ENCODE measurements at regions not wholly inside any gene's neighbourhood (a gene's known extent, or its start where the extent isn't known, plus 50 kb on each side); places are given as distances from the start of the nearest gene placed in this dataset.

DNA sequence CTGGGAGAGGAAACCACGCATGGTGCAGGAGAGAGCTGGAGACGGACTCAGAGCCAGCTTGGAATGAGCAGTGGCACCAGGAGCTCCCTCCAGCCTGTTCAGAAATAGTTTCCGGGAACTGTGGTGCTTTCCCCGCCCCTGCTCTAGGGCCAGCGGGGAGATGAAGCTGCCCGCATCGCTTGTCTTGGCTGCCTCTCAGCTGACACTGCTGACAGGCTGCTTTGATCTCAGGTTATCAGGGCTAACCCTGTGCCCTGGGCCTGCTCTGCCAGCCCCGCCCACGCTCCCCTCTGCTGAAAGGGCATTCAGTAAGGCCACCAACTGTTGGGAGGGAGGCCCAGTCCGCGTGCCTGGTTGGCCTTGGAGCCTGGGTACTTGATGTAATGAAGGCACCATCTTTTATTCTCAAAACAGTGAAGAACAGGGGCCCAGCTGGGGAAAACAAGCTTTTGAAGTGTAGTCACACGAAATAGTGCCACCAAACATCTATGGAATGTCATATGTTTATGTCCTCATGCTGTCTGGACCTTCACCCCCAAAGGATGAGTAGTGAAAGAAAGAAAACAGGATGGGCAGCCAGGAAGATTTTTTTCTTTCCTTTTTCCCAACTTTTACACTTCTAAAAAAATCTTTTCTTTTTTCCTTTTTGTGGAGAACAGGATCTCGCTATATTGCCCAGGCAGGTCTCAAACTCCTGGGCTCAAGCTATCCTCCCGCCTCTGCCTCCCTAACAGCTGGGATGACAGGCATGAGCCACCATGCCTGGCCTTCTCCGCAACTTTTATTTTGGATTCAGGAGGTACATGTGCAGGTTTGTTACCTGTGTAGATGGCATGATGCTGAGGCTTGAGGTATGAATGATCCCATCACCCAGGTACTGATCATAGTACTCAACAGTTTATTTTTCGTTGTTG is 115.9 kb upstream of the TBX3 start:
- intact Hi-C loops (cut with micrococcal nuclease), result no loop called here
- Mint-ChIP-seq H3K4me1 (no peaks in the 10 kb centered on the region), H3K27me3 (no peaks in the 10 kb centered on the region), H3K36me3 (ENCODE audit: low read depth) (no peaks in the 10 kb centered on the region), H3K9me3 (no peaks in the 10 kb centered on the region), H3K4me3 (no peak overlapping the region), H3K27ac (no peak overlapping the region)
- no peak for DNase-seq

DNA sequence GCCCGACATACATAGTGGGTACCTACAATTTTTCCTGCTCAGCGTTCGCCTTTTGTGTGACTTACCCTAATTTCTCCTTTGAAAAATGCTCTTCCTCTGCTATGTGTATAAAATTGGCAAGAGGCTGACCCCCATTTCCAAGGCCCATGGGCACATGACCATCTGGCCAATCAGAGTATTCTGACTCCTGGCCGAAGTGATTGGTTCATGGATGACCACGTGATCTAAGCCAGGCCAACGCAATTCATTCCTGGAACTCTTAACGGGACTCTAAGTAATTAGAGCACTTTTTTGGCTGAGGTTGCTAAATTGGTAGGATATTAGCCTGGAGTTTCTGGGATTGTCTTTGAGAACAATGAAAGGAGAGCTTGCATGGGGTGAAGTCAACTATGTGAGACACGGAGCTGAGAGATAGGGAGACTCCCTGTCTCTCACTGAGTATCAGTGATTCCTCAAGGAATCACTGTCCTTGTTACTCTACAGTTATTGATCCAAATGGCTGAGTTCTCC is 110.1 kb upstream of the TBX3 start:
- intact Hi-C loops (cut with micrococcal nuclease), result no loop called here
- H3K9me3 Mint-ChIP-seq, result no peaks in the 10 kb centered on the region
- H3K27me3 Mint-ChIP-seq, result no peaks in the 10 kb centered on the region
- no peaks in the 10 kb centered on the region for H3K4me1 Mint-ChIP-seq
- H3K4me3 Mint-ChIP-seq, result no peak overlapping the region
- H3K36me3 Mint-ChIP-seq (ENCODE audit: low read depth), result no peaks in the 10 kb centered on the region
- H3K27ac Mint-ChIP-seq, result no peak overlapping the region
- DNase-seq, result no peak

DNA sequence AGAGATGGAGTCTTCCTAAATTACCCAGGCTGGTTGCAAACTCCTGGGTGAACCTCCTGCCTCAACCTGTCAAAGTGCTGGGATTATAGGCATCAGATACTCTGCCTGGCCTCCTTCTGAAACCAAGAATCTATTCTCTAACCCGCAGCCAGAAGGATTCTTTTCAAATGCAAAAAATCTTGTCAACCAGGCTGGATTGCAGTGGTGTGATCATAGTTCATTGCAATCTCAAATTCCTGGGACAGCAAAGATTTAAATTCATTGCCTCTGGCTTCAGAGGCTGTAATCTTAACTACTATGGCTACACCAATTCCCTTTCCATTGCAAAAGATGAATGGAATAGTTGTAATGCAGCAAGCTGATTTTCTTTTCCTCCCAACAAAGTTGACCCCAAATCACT is 106.3 kb upstream of the TBX3 start:
- no peaks in the 10 kb centered on the region for H3K36me3 Mint-ChIP-seq (ENCODE audit: low read depth)
- intact Hi-C loops (cut with micrococcal nuclease), result no loop called here
- H3K27me3 Mint-ChIP-seq, result no peaks in the 10 kb centered on the region
- H3K9me3 Mint-ChIP-seq, result no peaks in the 10 kb centered on the region
- no peak overlapping the region for H3K4me3 Mint-ChIP-seq
- no peaks in the 10 kb centered on the region for H3K4me1 Mint-ChIP-seq
- no peak overlapping the region for H3K27ac Mint-ChIP-seq
- no peak for DNase-seq

DNA sequence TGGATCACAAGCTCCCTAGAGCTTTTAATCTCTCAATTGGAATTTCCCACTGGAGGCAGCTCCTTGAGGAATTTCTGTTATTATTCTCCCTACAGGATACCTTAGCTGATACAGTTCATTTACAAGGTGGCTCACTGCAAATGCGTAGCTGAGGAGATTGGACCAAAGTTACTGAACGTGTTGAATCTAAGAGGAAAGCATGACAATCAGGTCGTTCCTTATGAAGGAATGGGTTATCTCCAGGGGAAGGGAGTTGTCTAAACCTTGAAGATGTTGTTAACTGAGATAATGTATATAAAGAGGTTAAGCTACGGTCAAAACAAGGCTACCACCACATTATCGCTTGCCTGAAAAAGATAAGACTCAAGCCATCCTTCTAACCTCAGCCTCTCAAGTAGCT is 105.8 kb upstream of the TBX3 start:
- Mint-ChIP-seq H3K27ac (no peak overlapping the region), H3K4me3 (no peak overlapping the region), H3K27me3 (no peaks in the 10 kb centered on the region), H3K36me3 (ENCODE audit: low read depth) (no peaks in the 10 kb centered on the region), H3K4me1 (no peaks in the 10 kb centered on the region), H3K9me3 (no peaks in the 10 kb centered on the region)
- DNase-seq, result no peak
- intact Hi-C loops (cut with micrococcal nuclease), result no loop called here

DNA sequence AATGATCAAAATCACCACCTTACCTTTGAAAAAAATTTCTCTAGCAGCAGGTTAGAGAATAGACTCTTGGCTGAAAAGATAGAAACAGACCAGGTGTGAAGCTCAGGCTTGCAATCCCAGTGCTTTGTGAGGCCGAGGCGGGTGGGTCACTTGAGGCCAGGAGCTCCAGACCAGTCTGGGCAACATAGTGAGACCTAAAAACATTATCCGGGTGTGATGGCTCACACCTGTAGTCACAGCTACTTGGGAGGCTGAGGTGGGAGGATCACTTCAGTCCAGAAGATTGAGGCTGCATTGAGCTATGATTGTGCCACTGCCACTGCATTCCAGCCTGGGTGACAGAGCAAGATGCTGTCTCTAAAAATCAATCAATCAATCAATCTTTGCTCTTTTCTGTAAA is 105.3 kb upstream of the TBX3 start:
- H3K4me1 Mint-ChIP-seq, result no peaks in the 10 kb centered on the region
- no peak overlapping the region for H3K27ac Mint-ChIP-seq
- no peaks in the 10 kb centered on the region for H3K9me3 Mint-ChIP-seq
- H3K36me3 Mint-ChIP-seq (ENCODE audit: low read depth), result no peaks in the 10 kb centered on the region
- DNase-seq, result no peak
- H3K27me3 Mint-ChIP-seq, result no peaks in the 10 kb centered on the region
- intact Hi-C loops (cut with micrococcal nuclease), result no loop called here
- H3K4me3 Mint-ChIP-seq, result no peak overlapping the region

DNA sequence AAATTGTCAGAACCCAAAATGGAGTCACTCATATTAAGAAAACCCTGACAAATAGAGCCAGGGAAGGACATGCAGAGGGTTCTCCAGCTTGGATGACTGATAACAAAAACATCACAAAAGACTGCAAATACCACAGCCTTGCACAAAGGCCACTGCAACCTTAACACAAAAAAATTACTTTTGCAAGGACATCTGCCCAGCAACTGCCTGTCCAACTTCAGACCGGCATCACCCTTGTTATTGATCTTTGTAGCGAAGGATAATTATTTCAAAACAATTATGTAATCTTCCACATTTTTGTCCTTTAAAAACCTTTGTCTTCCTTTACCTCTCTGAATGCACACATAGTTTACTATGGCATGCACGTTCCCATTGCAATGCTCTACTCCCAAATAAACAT is 100.6 kb upstream of the TBX3 start:
- no peaks in the 10 kb centered on the region for H3K9me3 Mint-ChIP-seq
- intact Hi-C loops (cut with micrococcal nuclease), result no loop called here
- H3K4me1 Mint-ChIP-seq, result no peaks in the 10 kb centered on the region

DNA sequence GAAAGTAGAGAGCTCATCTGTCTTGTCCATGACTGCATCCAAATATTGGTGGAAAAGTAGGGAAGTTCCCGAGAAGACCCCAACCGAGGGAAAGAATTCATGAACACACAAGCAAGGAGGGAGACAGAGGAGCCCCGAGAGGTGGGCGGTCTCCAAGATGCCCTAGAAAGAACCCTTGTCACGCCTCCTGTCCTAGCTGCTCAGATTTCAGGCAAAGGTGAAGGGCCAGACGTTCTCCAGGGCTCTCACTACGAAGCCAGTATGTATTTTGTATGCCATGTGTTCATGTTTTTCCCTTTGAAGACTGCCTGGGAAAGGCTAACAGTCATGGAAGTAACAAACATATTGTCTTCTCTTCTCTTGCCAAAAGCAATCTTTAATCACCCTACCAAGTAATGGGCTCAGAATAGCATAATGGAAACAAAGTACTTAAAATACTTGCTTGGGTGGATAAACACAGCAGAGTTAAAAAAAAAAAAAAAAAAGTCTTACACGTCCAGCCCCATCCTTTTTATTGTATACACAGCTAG is 99.2 kb upstream of the TBX3 start:
- DNase-seq, result no peak
- Mint-ChIP-seq H3K27me3 (no peaks in the 10 kb centered on the region), H3K27ac (no peak overlapping the region), H3K4me3 (no peak overlapping the region), H3K9me3 (no peaks in the 10 kb centered on the region), H3K36me3 (ENCODE audit: low read depth) (no peaks in the 10 kb centered on the region), H3K4me1 (no peaks in the 10 kb centered on the region)
- intact Hi-C loops (cut with micrococcal nuclease), result no loop called here

More for the DNA sequence above, 100.6 kb upstream of the TBX3 start:
- Mint-ChIP-seq H3K36me3 (ENCODE audit: low read depth) (no peaks in the 10 kb centered on the region), H3K27ac (no peak overlapping the region), H3K4me3 (no peak overlapping the region), H3K27me3 (no peaks in the 10 kb centered on the region)
- DNase-seq, result no peak

DNA sequence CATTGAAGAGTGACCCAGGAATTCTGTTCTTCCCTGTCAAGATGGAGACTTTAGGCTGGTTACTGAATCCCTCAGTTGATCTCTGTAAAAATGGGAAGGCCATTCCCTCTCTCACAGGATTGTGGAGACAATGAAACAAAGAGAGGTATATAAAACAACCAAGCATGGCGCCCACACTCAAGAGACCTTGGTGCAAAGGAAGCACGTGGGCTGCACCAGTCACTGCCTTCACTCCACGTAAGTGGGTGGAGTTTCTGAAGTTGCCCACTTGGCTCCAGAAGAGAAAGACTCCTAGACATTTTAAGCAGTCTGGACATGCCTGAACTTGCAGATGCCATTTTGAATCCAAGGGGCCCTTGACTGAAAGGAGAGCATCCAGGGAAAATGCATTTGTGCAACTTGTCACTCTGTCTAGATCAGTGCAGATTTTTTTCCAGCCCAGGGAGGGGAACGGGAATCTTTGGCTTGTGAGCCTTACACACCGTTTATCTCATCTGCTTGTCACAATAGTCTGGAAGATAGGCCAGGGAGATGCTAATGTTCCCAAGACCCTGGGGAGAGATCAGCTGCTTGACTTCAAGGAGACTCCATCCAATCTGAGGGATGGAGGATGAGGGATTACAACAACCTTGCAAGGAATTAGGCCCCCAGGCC is 96.9 kb upstream of the TBX3 start:
- Mint-ChIP-seq H3K4me3 (no peak overlapping the region), H3K9me3 (no peaks in the 10 kb centered on the region), H3K27me3 (no peaks in the 10 kb centered on the region), H3K4me1 (no peaks in the 10 kb centered on the region), H3K36me3 (ENCODE audit: low read depth) (no peaks in the 10 kb centered on the region), H3K27ac (no peak overlapping the region)
- no peak for DNase-seq
- intact Hi-C loops (cut with micrococcal nuclease), result no loop called here

DNA sequence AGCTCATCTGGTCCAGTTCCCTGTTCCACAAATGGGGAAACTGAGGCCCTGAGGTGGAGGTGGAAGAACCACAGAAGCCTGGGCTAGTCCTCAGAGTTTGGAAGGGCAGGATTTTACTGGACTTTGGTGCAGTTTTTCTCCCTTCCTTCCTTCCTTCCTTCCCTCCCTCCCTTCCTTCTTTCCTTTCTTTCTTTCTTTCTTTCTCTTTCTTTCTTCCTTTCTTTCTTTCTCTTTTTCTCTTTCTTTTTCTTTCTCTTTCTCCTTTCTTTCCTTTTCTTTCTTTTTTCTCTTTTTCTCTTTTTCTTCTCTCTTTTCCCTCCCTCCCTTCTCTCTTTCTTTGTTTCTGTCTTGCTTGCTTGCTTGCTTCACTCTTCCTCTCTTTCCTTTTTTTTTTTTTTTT is 95.7 kb upstream of the TBX3 start:
- intact Hi-C loops (cut with micrococcal nuclease), result no loop called here
- Mint-ChIP-seq H3K27me3 (no peaks in the 10 kb centered on the region), H3K4me1 (no peaks in the 10 kb centered on the region), H3K9me3 (no peaks in the 10 kb centered on the region), H3K27ac (no peak overlapping the region), H3K4me3 (no peak overlapping the region), H3K36me3 (ENCODE audit: low read depth) (no peaks in the 10 kb centered on the region)
- DNase-seq, result no peak

DNA sequence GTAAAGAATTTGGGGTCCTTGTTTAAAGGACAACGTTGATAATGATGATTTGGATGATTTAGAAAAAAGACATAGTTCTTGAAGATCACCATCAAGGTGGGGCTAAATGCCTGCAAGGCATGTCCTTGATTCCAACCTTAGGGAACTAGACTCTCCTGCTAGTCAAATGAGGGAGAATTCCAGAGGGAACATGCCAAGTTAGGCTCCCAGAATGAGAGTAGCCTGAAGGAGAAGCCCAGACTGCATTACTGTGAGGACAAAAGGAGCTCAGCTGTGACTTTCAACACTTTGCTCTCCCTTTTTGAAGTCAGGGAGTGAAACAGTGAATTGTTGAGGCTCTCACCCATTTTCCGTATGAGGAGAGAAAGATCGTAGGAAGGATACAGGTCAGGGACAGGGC is 95.2 kb upstream of the TBX3 start:
- H3K27ac Mint-ChIP-seq, result no peak overlapping the region
- intact Hi-C loops (cut with micrococcal nuclease), result no loop called here
- H3K4me3 Mint-ChIP-seq, result no peak overlapping the region

DNA sequence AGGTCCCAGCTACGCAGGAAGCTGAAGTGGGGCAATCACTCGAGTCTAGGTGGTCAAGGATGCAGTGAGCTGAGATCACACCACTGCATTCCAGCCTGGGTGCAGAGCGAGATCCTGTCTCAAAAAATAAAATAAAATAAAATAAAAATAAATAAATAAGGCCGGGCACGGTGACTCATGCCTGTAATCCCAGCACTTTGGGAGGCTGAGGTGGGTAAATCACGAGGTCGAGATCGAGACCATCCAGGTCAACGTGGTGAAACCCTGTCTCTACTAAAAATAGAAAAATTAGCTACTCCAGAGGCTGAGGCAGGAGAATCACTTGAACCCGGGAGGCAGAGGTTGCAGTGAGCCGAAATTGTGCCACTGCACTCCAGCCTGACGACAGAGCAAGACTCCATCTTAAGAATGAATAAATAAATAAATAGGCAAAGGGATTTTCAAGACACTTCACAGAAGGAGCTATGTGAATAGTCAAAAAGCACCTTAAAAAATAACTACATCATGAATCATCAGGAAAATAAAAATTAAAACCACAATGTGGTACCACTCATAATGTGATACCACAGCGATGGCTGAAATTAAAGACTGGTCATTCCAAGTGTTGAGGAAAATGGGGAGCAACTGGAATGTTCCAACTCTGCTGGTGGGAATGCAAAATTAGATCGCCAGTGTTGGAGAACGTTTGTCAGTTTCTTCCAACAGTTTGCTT is 92.9 kb upstream of the TBX3 start:
- Mint-ChIP-seq H3K9me3 (no peaks in the 10 kb centered on the region), H3K4me1 (no peaks in the 10 kb centered on the region), H3K36me3 (ENCODE audit: low read depth) (no peaks in the 10 kb centered on the region), H3K4me3 (no peak overlapping the region), H3K27me3 (no peaks in the 10 kb centered on the region), H3K27ac (no peak overlapping the region)
- intact Hi-C loops (cut with micrococcal nuclease), result no loop called here
- DNase-seq, result no peak

More for the DNA sequence above, 95.2 kb upstream of the TBX3 start:
- H3K9me3 Mint-ChIP-seq, result no peaks in the 10 kb centered on the region
- H3K36me3 Mint-ChIP-seq (ENCODE audit: low read depth), result no peaks in the 10 kb centered on the region
- no peaks in the 10 kb centered on the region for H3K27me3 Mint-ChIP-seq
- no peaks in the 10 kb centered on the region for H3K4me1 Mint-ChIP-seq
- no peak for DNase-seq

DNA sequence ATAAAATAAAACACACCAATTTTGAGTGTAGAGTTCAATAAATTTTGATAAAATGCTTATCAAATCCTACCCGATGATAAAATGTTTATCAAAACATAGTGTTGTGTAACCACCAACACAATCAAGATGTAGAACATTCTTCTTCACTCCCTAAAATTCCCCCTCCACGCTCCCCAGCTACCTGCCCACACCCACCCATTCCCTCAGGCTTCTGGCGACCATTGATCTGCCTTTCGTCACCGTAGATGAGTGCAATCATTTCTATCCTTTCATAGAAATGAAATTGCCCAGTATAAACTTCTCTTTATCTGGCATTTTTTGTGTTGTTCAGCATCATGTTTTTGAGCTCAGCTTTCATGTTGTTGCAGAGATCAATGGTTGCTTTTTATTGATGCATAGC is 90.7 kb upstream of the TBX3 start:
- no peak overlapping the region for H3K4me3 Mint-ChIP-seq
- no peak for DNase-seq
- H3K27ac Mint-ChIP-seq, result no peak overlapping the region
- H3K4me1 Mint-ChIP-seq, result no peaks in the 10 kb centered on the region
- no peaks in the 10 kb centered on the region for H3K36me3 Mint-ChIP-seq (ENCODE audit: low read depth)
- no peaks in the 10 kb centered on the region for H3K9me3 Mint-ChIP-seq
- no peaks in the 10 kb centered on the region for H3K27me3 Mint-ChIP-seq
- intact Hi-C loops (cut with micrococcal nuclease), result no loop called here

DNA sequence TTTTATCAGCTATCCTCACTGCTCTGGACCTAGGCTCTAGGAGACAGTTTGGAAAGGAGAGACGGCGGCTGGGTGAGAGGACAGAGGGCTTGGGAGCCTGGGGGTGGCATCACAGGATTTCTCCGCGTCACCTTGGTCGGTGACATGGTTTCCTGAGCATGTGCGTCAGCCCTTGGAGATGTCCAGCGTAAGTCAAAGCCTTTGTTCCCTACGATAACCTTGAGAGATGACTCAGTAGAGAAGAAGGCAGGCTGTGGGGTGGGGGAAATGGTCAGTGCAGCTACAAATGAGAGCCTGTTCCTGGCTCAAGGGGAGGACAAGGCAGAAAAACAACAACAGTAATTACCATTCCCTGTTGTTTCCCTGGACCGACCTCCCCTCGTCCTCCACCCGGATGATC is 90.2 kb upstream of the TBX3 start:
- Mint-ChIP-seq H3K4me1 (no peaks in the 10 kb centered on the region), H3K9me3 (no peaks in the 10 kb centered on the region), H3K36me3 (ENCODE audit: low read depth) (no peaks in the 10 kb centered on the region), H3K4me3 (no peak overlapping the region), H3K27ac (no peak overlapping the region), H3K27me3 (no peaks in the 10 kb centered on the region)
- no peak for DNase-seq
- intact Hi-C loops (cut with micrococcal nuclease), result no loop called here

DNA sequence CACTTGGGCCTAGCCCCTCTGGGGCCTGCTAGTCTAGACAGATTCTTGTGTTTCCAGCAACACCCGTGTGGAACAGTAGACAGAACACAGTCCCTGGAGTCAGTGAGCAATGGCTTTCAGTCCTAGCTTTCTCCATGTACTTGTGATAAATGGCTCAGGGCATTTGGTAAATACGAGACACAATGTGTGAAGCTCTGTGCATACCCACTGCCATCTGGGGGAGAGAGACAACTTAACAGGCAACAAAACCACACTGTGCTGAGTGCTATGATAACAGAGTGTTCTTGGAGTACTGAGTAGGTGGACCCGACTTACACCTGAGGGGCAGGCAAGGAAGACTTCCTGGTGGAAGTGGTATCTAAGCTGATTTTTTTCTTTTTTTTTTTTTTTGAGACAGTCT is 86.3 kb upstream of the TBX3 start:
- Mint-ChIP-seq H3K36me3 (ENCODE audit: low read depth) (no peaks in the 10 kb centered on the region), H3K27me3 (no peaks in the 10 kb centered on the region), H3K27ac (no peak overlapping the region), H3K4me3 (no peak overlapping the region), H3K4me1 (no peaks in the 10 kb centered on the region), H3K9me3 (peaks cover 3% of the 10 kb centered on the region)
- no peak for DNase-seq
- intact Hi-C loops (cut with micrococcal nuclease), result no loop called here

Data from activated CD4-positive, alpha-beta T cell treated with anti-CD3 and anti-CD28 coated beads, Interleukin-2, amount 10 ng/mL, durations not matched to agents 24 days and 14 days (primary cell).